ENCODE measurements at regions not wholly inside any gene's neighbourhood (a gene's known extent, or its start where the extent isn't known, plus 50 kb on each side); places are given as distances from the start of the nearest gene placed in this dataset.
A peak's percentile ranks its signal among the peaks of the same experiment; 100 is the strongest.

DNA sequence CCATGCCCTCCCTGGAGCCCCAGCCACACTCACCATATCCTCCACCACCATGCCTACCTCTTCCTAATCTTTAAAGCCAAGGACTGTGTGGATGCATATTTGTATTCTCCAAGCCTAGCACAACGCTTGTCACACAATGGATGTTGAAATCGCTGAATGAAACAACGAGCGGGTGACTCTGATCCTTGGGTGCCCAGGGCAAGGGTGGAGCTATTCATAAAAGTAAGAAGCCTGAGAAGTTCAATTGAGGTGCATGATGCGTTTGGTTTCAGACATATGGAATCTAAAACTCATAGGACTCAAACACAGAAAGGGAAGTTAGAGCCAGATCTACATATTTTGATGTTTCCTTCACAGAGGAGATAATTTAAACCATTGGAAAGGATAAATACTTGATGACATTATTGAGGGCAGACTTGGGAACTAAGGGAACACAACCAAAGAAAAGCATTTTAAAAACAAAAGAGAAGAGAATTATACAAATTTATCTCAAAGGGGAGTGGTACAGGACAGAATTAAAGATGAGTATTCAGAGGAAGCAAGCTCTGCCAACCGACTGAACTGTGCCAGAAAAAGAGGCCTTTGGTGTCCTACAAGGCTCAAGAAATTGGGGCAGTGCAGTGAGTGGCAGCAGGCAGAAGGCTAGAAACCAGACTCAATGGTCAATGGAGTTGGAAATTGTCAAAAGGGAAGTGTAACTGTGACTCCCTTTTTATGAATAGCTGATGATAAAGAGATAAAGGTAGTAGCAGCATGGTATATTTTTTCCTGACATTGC is 200.6 kb upstream of the NCKAP5 start:
- DNase-seq (ENCODE audit: low read depth), result no peak

DNA sequence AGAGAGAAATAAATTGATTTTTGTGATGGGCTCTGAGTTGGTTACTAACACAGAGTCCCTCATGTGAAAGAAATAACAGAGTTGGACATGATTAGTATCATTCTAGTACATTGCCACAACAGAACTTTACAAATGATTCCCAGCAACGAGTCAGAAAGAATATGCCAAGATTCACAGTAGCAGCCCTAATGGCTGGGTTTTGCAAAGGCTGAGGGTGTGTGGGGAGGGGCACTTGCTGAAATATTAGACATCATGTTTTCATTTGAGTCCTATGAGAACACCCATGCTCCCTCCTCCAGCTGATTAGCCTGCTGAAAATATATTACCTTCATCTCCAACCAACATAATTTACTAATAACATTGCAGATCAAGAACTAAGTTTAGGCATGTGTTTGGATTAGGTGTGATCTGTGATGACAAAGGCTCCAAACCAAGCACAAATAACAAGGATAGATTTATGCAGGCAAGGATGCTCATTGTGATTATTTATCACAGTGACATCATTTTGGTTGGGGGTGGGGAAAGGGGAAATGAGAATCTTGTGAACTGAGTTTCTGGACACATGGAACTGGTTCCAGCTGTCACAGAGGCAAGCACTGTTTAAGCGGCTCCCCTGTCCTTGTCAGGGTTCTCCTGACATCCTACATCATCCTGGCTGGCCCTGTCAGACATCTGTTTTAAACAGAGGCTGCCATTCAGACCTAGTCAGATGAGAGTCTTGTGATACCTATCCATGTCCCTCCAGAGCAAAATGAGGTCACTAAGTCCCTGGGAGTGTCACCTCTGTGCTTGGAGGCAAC is 205.8 kb upstream of the NCKAP5 start:
- no peak for DNase-seq (ENCODE audit: low read depth)

DNA sequence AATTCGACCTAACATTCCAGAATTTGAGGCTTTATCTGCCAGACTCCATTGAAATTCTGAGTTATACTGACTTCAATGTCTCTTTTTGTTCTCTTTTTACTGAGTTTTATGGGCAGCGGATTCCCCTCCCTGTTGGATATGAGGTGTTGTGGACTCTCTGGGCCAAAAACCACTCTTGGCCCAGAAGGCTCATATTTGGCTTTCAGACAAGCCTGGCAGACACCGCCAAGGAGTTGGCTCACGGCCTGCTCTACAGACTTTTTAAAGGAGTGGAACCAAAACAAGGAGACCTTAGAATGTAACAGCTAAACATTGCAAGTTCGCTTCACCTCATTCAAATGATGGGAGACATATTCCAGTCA is 206.4 kb upstream of the NCKAP5 start:
- no peak for DNase-seq (ENCODE audit: low read depth)

DNA sequence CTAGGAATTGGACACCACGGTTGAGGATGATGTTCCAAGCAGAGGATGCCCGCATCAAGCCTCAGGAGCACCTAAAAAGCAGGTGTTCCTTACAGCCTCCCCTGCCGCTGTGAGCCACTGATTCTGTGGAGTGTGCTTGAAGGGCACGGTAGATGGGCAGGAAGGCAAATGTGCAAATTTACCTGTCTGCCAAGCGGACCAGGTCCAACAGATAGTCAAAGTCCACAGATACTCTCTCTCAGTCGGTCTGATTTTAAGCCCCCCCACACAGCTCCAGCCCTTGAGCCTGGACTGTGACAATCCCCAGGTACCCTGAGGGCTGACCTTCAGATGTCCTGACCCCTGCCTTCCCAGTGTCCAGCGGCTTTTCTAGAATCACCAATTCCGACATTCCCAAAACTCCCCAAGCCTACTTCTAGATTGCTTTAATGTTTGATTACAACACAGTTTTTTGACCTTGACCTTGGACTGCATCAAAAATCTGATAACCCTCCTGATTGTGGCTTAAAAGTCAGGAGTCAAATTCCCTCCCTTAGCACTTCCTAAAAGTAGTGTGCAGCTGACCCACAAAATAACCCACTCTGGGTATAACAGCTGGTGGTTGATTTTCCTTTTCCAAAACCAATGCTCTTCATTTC is 208.8 kb upstream of the NCKAP5 start:
- no peak for DNase-seq (ENCODE audit: low read depth)

DNA sequence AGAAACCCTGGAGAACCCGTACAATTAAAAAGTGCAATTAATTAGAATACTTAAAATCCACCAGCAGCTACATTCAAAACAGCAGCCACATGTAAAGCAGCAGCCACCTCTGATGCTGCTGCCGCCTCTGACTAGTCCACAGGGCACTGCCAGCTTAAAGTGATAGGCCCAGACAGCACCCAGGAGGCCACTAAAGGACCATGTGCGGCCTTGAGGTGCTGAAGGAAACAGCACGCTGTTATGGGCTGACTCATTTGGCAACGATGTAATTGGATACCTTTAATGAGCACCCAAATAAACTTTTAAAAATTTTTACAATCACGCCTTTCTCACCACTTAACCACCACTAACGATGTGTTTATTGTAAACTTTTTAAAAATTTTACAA is 209.3 kb upstream of the NCKAP5 start:
- DNase-seq (ENCODE audit: low read depth), result no peak

DNA sequence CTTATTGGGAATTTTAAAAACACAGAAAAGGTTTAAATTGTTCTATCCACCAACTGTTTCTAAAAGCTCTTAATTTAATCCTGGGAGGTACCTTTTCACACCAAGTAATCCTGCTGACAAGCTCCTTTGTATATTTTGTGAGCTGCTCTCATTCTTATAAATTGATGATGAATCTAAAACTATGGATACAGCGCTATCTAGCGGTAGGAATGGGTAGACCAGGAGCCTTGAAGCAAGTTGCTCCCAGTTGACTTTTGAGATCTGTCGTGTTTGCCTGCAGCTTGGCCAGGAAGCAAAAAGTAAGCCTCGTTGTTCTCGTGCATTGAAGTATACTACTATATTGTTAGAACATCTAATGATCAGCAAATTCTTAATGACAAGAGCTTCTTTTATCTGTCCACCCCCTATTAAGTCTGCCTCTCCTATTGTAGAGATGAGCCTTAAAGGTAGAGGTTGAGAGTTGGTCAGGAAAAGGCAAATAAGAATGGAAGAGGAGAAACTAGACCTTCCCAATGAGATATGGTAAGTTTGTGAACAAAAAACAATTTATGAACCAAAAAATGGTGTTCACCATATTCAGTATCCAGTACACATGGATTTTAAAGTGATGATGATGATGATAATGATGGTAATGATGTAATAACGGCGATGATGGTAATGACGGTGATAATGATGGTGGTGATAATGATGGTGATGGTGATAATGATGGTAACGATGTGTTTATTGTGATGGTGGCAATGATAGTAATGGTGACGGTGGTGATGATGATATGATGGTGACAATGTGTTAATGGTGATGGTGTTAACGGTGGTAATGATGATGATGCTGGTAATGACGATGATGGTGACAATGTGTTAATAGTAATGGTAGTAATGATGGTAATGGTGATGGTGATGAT is 212.1 kb upstream of the NCKAP5 start:
- peak; percentile 62 for DNase-seq (ENCODE audit: low read depth)

DNA sequence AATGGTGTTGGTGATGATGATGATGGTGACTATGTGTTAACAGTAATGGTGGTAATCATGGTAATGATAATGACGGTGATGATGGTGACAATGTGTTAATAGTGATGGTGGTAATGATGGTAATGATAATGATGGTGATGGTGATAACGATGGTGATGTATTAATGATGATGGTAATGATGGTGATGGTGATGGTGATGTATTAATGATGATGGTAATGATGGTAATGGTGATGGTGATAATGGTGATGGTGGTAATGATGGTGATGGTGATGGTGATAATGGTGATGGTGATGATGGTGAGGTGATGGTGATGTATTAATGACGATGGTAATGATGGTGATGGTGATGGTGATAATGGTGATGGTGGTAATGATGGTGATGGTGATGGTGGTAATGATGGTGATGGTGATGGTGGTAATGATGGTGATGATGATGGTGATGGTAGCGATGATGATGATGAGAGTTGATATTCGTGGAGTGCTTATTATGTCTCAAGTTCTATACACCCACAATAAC is 212.8 kb upstream of the NCKAP5 start:
- no peak for DNase-seq (ENCODE audit: low read depth)

DNA sequence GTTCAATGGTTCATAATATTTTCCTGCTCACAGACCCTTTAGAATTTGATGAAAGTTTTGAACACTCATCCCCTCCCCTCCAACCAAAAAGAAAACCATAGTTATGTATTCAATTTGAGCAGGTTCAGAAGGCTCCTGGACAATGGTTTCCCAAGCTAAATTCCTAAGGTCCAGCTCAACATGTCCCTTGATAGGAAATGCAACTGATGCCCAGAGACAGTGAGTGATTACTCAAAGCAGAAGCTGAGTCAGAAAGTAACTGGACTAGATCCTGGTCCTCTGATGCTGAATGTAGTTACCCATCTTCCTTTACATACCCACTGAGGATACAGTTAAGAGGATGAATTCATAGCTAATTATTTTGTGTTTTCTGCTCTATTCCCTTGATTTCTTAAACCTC is 218.9 kb upstream of the NCKAP5 start:
- DNase-seq (ENCODE audit: low read depth), result peak; percentile 54

DNA sequence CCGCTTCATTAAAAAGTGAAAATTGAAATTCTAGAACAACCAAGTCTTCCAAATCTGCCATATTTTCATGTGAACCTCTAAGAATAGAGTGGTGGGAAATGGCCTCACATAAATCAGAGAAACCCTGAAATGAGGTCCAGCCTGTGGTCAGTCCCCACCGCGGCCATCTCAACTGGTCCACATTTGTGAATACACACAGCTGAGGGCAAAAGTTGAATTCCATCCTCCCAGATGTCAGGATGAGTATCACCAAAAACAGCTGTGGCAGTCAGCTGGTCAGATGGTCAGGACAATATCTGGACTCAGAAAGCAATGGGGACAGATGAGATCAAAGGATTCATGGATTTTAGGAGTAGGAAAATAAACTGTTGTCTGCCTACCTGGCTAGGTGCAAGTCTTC is 219.4 kb upstream of the NCKAP5 start:
- no peak for DNase-seq (ENCODE audit: low read depth)

DNA sequence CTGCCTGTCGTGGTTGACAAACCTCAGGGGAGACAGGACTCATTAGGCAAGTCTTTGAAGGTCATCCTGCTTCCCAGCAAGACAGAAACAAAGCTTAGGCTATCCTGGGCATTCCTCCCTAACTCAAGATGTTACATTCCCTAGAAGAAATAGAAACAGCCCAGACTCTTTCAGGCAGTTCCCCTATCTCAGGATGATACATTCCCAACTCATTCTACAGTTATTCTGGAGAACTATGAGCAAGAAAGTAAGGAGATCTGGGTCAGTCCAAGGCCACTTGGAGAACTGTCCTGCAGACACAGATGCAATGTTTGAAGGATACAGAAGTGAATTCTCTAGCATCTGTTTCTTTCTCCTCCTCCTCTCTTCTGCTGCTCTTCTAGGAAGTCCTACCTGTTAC is 220.1 kb upstream of the NCKAP5 start:
- DNase-seq (ENCODE audit: low read depth), result no peak

DNA sequence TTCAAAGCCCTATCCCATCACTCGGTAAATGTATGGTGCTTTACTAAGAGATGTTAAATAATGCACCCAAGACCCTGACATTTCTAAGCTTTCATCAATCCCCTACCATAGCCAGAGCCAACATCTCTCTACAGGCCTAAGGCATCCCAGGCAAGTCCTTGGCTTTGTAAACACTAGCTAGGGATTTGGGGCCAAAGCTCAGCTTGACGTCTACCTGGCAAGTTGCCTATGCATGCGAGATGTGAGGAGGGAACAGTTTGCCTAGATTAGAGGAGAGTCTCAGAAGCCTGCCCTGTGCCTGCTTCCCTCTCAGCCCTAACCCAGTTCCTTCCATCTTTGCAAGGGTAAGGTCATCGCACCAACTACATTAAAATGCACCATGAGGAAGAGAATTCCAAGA is 221.5 kb upstream of the NCKAP5 start:
- DNase-seq (ENCODE audit: low read depth), result no peak

DNA sequence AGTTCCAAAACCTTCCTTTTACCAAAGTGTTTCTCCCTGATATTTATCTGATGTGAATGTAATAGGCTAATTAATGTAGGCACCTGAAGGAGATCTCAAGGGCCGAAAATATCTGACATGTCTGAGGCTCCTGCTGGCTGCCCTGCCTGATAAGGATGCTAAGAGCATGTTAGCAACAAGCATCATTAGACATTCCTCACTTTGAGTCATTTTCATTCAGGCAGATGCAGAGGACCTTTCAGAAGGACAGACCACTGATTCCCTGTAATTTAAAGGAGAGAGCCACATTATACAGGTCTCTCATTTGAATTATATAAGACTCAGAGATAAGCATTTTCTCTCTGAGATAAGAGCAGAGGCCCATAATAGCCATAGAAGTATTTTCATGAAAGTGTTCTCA is 222.4 kb upstream of the NCKAP5 start:
- no peak for DNase-seq (ENCODE audit: low read depth)

DNA sequence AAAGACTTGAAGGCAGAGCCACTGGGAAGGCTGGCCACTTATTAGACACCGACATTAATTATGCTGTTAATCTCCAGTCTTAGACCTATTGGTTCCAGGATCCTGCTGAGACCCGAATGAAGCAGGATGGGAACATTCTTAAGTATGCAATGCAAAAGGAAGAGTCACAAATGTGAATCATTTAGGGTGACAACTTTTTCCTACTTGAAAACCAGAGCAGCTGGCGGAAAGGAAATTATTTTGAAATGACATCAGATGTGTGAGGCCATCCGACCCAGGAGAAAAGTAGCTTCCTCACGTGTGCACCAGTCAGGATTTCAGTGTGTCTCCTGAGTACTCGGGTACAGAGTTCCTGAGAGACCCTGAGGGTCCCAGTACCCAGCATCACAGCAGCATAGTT is 222.9 kb upstream of the NCKAP5 start:
- DNase-seq (ENCODE audit: low read depth), result no peak

DNA sequence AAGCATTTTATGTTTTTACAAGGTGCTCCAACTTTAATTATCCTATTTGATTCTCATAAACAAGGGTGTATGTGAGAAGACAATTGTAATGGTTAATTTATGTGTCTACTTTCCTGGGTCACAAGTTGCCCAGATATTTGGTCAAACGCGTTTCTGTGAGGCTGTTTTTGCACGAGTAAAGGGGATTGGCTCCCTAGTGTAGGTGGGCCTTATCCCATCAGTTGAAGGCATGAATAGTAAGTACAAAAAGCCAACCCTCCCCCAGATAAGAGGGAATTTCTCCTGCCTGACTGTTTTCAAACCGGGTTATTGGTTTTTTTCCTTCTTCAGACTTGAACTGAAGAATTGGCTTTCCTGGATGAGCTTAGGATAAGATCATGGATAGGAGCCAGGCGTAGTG is 224.0 kb upstream of the NCKAP5 start:
- no peak for DNase-seq (ENCODE audit: low read depth)

DNA sequence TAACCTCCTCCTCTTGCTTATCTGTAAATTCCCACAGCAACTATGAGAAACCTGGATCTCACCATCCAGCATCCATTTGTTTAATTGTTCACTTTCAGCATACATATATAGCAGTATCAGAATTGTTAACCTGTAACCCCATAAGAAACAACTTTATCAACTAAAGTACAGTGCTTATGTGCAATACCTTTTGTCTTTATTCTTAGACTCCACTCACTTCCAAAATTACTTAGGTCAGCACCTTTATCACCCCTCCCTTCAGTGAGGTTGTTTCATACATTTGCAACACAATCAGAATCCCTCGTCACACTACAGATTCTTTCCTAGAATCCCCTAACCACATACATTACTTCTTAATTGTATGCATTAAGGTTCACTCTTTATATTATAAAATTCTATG is 225.9 kb upstream of the NCKAP5 start:
- DNase-seq (ENCODE audit: low read depth), result no peak

DNA sequence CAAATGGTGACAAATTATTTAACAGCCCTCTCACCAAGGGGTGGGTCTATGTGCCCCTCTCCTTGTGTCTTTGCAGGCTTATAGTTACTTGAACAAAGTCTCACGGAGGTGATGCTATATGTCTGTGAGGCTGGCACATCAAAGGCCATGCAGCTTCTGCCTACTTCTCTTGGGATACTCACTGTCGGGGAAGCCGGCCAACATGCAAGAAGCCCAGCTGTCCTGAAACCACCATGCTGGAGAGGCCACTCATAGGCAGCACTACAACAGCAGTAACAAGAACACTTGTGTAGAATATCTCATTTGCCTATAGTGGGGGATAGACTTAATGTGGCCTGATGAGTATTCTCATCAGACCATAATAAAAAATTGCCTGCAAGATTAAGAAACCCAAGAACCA is 233.7 kb upstream of the NCKAP5 start:
- DNase-seq (ENCODE audit: low read depth), result no peak

DNA sequence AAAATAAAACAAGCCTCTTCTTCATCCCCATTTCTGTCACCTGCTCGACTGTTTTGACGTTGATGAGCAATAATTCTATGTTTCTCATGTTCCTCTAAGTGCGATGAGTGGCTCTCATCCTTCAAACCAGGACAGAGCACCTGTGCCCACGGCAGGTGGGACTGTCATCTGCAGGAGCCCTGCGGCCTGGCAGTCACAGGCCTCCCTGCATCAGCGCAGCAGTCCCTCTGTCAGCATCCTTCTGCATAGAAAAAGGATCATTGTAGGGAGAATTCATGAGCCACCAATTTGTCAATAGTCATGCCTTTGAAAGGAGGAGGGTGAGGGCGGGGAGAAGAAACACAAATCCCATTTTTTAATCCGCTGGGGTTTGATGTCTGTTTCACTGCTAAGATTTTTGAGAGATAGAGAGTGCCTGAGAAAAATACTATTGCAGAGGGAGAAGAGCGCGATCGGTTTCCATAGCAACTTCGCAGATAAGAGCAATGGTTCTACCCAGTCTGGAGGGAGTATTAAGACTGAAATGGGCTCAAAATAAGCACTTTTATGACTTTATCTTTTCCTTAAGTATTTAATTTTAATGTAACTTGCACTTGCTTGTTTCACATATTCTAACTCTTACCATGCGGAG is 234.3 kb upstream of the NCKAP5 start:
- DNase-seq (ENCODE audit: low read depth), result no peak

DNA sequence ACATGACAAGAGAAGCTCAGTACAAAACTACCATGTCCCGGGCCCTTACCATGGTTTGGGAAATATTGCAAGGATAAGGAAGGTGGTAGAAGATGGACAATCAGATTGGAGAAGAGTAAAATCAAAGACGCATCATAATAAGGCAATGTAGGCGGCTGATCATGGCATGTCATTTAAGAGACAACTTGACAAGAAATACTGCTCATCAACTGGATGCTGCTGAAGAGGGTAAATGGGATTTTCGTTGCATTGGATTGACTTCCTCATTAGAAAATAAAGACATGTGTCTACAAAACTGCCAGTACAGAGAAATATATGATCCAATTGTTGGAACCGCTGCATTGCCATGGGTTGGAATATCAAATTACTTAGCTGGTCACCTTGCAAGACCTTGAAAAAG is 238.3 kb upstream of the NCKAP5 start:
- DNase-seq (ENCODE audit: low read depth), result no peak

DNA sequence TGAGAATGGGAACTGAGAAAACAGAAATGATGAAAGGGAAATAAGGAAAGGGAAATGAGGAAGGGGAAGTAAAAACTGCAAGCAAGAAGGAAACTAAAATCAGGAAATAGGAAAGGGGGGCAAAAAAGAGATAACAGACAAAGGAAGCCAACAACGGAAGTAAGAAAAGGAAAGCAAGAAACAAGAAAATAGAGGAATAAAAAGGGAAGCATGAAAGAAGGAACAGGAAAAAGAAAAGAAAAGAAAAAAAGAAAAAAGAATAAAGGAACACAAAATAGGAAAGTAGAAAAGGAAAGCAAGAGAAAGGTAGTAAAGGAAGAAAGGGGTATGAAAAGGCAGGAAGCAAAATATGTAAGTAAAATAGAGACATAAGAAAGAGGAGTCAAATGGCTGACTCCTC is 241.2 kb upstream of the NCKAP5 start:
- DNase-seq (ENCODE audit: low read depth), result no peak

DNA sequence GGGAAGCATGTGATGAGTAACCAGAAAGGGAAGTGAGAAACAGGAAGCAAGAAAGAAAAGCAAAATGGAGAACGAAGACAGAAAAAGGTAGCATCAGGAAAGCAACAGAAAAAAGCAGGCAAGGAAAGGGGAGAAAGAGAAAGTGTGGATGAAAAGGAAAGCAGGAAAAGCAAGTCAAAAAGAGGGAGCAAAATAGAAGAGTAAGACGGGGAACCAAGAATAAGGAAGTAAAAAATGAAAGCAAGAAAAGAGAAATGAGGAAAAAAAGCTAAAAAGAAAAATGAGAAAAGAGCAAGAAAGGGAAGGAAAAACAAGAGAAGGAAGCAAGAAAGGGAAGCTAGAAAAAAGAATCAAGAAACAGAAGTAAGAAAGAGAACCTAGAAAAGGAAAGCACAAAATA is 242.3 kb upstream of the NCKAP5 start:
- no peak for DNase-seq (ENCODE audit: low read depth)

DNA sequence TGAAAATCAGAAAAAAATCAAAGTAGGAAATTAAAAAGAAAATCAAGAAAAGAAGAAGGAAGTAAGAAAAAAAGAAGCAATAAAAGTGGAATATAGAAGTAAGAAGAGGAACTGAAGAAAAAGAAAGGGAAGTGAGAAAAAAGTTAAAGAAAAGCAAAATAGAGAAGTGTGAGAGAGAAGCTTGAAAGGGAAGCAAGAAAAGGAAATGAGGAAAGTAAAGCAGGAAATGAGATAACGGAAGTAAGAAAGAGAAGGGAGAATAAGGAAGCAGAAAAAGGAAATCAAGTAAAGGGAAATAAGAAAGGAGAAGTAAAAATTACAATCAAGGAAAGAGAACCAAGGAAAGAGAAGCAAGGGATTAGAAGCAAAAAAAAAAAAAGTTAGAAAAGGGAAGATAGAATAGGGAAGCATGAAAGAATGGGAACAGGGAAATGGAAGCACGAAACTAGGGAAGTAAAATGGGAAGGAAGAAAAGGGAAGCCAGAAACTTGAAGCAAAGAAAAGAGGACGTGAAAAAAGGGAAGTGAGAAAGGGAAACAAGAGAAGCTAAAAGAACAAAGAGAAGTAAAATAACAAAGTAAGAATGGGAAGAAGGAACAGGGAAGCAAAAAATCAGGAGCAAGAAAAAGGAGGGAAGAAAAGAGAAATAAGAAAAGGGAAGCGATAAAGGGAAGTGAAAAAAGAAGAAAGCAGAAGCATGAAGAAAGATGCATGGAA is 243.3 kb upstream of the NCKAP5 start:
- no peak for DNase-seq (ENCODE audit: low read depth)

Data from stromal cell of bone marrow (primary cell).